Type B pancreatic cell (in vitro differentiated cells): ENCODE measurements at regions not wholly inside any gene's neighbourhood (a gene's known extent, or its start where the extent isn't known, plus 50 kb on each side); places are given as distances from the start of the nearest gene placed in this dataset.
"Not testable (repeated sequence)": the region's sequence is repeated elsewhere in the genome, so short reads cannot be mapped to it uniquely, and the experiment has no call there.

ENCODE experiments used
- DNase-seq: peaks from one replicate; pipeline ENCODE4 v3.0.0; 2021; ENCODE audit warnings: mixed read lengths; ENCODE audit not compliant: unreplicated experiment; ENCODE audit errors: extremely low spot score
- H3K27ac Mint-ChIP-seq: 2 replicates; pipeline ENCODE4 v1.8.0; 2021; ENCODE audit warnings: mild to moderate bottlenecking, mixed read lengths
- H3K27me3 Mint-ChIP-seq: 2 replicates; pipeline ENCODE4 v1.8.0; 2021; ENCODE audit warnings: mixed read lengths
- H3K36me3 Mint-ChIP-seq: 2 replicates; pipeline ENCODE4 v1.8.0; 2021; ENCODE audit warnings: mixed read lengths
- H3K4me1 Mint-ChIP-seq: one replicate; pipeline ENCODE4 v1.8.0; 2021; ENCODE audit warnings: mixed read lengths; ENCODE audit not compliant: unreplicated experiment
- H3K4me3 Mint-ChIP-seq: 2 replicates; pipeline ENCODE4 v1.8.0; 2021; ENCODE audit warnings: mild to moderate bottlenecking, mixed read lengths
- H3K9me3 Mint-ChIP-seq: 2 replicates; pipeline ENCODE4 v1.8.0; 2021; ENCODE audit warnings: mixed read lengths

DNA sequence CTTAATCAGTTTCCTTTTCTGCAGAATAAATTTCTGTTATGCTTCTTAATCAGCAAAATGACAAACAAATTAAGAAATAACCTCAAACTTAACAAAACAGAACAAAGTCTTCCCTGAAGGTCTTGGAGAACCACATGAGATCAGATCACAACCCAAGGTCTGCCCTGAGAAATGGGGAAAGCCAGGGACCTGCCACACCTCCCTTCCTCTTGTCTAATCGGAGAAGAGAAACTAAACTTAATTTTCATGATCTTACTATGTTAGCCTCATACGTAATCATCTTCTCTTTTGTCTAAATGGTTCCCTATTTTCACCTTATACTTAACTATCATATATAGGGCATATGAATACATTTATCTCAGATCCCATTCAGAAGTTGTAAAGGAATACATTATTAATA is 405.4 kb upstream of the SPATA31A3 start:
- not testable (repeated sequence) for H3K27ac Mint-ChIP-seq, H3K9me3 Mint-ChIP-seq, H3K36me3 Mint-ChIP-seq, DNase-seq, H3K27me3 Mint-ChIP-seq, H3K4me3 Mint-ChIP-seq, H3K4me1 Mint-ChIP-seq

DNA sequence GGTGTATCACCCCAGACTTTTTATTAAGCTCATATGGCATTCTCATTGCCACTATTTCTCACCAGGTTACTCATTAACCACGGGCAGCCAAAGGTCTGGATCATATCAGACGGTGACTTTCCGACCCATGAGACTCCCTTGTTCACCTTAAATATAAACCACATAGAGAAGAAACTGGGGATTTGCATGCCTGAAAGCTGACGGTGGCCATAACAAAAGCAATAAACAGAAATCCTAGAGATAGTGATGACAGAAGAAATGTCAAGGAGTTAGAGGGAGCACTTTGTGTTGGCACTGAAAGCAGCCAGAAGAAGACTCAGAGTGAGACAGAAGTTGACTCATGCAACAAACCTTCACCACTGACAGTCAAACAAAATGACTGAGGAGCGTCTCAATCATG is 402.4 kb upstream of the SPATA31A3 start:
- not testable (repeated sequence) for DNase-seq, H3K36me3 Mint-ChIP-seq, H3K9me3 Mint-ChIP-seq, H3K27me3 Mint-ChIP-seq, H3K4me1 Mint-ChIP-seq, H3K4me3 Mint-ChIP-seq, H3K27ac Mint-ChIP-seq

DNA sequence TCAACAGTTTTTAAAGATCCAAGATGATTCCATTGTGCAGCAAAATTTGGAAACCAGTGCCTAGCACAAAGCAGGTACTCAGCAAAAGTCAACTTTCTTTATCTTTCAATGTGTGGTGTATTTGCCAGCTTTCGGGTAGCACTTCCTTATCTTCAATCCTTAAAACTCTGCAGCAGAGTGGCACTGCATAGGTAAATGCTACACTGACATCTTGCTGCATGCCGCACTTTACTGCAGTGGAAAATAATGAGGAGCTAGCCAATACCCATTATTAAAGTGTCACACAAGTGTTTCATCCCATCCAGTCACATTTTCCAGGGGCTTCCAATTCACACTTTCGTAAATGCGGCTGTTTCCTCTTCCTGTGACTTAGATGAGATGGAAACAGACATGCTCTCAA is 401.7 kb upstream of the SPATA31A3 start:
- H3K27ac Mint-ChIP-seq, H3K9me3 Mint-ChIP-seq: not testable (repeated sequence)

DNA sequence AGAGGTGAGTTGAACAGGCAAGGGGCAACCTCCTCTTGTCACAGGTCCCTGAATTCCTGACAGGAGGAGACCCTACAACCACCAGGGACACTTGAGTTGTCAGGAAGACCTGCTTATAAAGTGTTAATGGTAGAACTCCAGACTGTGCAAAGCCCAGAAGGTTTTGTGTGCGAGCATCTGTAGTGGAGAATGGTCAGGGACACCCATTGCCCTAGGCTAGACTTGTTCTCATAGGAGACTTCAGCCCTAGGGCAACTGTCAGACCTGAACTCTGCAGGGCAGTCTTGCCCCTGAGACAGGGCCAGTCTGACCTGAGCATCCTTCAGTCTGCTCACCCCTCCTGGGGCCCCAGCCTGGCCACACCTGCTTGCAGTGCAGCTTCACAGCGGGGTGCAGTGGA is 377.3 kb upstream of the SPATA31A3 start:
- not testable (repeated sequence) for DNase-seq, H3K9me3 Mint-ChIP-seq, H3K36me3 Mint-ChIP-seq, H3K4me1 Mint-ChIP-seq, H3K27ac Mint-ChIP-seq, H3K27me3 Mint-ChIP-seq, H3K4me3 Mint-ChIP-seq

More for the DNA sequence above, 401.7 kb upstream of the SPATA31A3 start:
- not testable (repeated sequence) for DNase-seq, H3K4me1 Mint-ChIP-seq, H3K27me3 Mint-ChIP-seq, H3K36me3 Mint-ChIP-seq, H3K4me3 Mint-ChIP-seq

DNA sequence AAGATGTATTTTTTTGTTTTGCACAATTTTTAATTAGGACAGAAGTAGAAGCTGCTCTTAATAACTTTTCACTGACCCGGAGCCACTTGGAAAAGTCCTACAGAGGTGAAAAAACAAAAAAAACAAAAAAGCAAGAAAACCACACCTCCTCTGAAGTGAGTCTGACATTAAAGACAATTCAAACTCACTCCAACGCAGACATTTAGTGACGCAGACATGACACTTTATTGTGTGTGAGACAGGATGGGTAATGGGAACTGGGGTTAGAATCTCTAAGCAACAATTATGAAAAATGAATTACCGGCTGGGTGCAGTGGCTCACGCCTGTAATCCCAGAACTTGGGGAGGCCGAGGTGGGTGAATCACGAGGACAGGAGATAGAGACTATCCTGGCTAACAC is 370.0 kb upstream of the SPATA31A3 start:
- DNase-seq, H3K9me3 Mint-ChIP-seq, H3K36me3 Mint-ChIP-seq, H3K4me3 Mint-ChIP-seq, H3K4me1 Mint-ChIP-seq, H3K27ac Mint-ChIP-seq, H3K27me3 Mint-ChIP-seq: not testable (repeated sequence)

DNA sequence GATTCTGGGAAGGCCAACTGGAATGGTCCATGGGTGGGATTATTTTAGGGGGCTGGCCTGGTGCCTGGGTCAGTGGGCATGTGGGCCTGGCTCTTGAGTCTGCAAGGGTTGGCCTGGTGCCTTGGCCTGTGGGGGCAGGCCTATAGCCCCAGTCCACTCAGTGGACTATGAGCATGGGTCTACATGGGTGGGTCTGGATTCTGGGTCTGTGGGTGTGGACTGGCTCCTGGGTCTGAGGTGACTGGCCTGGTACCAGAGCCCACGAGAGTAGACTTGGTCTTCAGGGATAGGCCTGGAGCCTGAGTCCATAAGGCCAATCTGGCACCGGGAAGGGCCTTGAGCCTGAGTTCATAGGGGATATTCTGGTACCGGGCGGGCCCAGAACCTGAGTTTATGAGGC is 361.6 kb upstream of the SPATA31A3 start:
- not testable (repeated sequence) for H3K4me3 Mint-ChIP-seq, H3K9me3 Mint-ChIP-seq, H3K36me3 Mint-ChIP-seq, DNase-seq, H3K27me3 Mint-ChIP-seq, H3K27ac Mint-ChIP-seq, H3K4me1 Mint-ChIP-seq

DNA sequence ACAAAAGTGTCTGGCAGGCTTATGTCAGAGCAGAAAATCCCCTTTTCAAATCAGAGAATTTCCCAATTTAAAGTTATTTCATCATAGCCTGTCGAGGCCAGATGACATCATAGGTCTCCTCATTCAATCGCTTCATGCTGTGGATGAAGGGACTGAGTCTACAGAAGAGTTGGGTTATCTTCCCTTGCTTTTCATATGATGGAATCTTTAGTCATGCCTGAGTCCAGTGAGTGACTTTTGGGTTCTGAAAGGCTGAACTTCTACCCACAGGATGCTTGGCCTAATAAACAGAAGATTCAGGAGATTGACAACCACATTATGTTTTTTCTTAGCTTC is 357.0 kb upstream of the SPATA31A3 start:
- H3K36me3 Mint-ChIP-seq, H3K9me3 Mint-ChIP-seq, H3K4me1 Mint-ChIP-seq, H3K27me3 Mint-ChIP-seq, H3K4me3 Mint-ChIP-seq, H3K27ac Mint-ChIP-seq, DNase-seq: not testable (repeated sequence)

DNA sequence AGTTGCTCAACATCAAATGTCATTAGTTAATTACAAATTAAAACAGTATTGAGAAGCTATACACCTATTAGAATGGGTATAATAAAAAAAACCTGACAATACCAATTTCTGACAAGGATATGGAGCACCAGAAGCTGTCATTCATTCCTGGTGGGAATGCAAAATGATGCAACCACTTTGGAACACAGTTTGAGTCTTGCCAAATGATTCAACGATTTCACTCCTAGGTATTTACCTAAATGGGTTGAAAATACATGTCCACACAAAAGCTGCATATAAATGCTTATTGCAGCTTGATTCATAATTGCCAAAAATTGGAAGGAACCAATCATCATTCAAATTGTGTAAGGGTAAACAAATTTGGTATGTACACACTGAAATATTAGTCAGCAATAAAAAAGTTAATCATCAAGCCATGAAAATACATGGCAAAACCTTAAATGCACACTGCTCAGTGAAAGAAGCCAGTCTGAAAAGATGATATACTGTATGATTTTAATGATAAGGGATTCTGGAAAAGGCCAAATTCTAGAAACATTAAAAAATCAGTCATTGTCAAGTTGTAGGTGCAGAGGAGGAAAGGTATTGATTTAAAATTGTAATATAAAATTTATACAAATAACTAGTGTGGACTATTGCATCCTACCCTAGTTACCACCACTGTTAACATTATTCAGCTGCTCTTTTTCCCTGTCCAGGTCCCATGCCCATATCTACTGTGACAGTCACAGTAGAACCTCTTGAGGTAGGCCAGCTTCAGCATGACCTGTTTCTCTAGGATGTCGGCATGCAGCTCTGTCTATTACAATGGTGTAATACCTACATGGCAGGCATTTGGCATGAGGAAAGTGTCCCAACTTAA is 356.4 kb upstream of the SPATA31A3 start:
- H3K4me1 Mint-ChIP-seq, H3K27me3 Mint-ChIP-seq, H3K9me3 Mint-ChIP-seq, H3K36me3 Mint-ChIP-seq, H3K27ac Mint-ChIP-seq, DNase-seq, H3K4me3 Mint-ChIP-seq: not testable (repeated sequence)

DNA sequence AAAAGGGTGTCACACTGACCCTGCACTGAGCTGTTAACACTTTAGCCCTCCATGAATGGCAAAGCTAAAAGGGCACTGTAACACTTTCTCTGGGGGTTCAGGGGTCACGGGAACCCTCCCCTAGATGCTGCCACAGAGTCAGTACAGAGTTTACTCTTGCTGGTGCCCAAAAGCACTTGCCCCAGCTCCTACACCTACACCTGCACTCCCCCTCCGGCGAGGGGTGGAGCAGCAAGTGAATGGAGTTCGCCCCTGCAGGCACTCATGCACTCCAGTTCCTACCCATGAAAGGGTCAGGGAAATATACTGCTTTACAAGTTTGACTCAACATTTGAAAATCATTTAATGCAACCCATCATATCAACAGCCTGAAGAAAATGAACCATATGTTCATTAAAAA is 355.7 kb upstream of the SPATA31A3 start:
- H3K36me3 Mint-ChIP-seq, H3K4me1 Mint-ChIP-seq, DNase-seq, H3K4me3 Mint-ChIP-seq, H3K9me3 Mint-ChIP-seq, H3K27ac Mint-ChIP-seq, H3K27me3 Mint-ChIP-seq: not testable (repeated sequence)

DNA sequence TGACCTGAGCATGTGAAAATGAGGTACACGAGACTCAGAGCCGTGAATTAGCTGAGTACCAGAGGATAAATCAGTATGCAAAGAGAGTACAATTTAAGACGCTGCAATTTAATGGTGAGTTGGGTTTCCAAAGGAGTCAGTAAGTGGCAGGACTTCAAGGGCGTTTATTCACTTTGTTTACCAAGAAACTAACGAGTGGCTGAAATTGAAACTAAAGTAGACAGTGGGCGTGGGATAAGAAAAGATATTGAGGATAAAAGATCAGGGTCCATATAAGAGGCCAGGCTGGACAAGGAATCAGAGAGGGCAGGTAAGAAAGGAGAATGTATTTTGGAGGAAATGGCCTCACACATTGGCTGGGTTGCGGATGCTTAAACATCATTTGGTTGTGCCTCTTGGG is 346.9 kb upstream of the SPATA31A3 start:
- H3K27me3 Mint-ChIP-seq, H3K27ac Mint-ChIP-seq, H3K4me1 Mint-ChIP-seq, H3K9me3 Mint-ChIP-seq, DNase-seq, H3K36me3 Mint-ChIP-seq, H3K4me3 Mint-ChIP-seq: not testable (repeated sequence)

DNA sequence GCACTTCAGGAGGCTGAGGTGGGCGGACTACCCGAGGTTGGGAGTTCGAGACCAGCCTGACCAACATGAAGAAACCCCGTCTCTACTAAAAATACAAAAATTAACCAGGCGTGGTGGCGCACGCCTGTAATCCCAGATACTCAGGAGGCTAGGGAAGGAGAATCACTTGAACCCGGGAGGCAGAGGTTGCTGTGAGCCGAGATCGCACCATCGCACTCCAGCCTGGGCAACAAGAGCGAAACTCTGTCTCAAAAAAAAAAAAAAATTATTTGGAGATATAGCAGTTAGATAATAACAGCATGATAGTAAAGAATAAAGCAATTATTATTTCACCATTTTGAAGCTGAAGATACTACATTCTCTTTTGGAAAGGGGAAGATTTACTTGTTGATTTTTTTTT is 345.9 kb upstream of the SPATA31A3 start:
- H3K27ac Mint-ChIP-seq, H3K4me3 Mint-ChIP-seq, H3K27me3 Mint-ChIP-seq, H3K4me1 Mint-ChIP-seq, H3K36me3 Mint-ChIP-seq, H3K9me3 Mint-ChIP-seq: not testable (repeated sequence)
- peak; percentile 34 for DNase-seq

DNA sequence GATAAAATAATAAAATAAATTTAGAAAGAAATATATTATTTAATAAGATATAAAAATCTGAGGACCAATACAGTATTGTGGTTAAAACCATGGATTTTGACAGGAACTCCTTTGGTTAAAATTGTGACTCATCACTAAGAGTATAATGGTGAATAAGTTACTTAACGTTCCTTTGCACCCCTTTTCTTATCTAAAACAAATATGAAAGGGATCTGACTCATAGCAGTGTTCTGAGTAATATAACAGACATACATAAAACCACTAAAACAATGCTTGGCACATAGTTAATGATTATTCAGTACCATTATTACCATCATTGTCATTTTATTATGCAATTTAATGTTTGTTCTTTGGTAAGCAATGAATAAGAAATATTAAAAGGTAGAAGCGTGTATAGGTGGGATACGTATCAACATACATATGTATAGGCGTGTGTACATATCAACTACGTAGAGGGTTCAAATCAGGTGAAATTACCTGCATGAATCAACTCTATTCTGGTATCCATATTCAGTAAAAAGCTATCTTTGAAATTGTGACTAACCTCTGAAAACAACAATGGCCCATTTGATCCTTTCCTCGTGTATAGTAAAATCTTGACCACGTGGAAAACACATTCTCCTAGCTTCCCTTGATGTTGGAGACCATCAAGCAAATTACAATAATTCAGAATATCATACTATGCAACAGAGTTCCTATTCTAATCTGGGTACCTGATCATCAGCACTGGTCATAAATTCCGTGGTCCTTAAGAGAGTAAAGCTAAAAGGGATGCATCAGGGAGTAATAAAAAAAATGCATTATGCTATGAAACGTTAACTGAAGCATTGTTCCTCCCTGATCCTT is 342.6 kb upstream of the SPATA31A3 start:
- H3K4me1 Mint-ChIP-seq, H3K27ac Mint-ChIP-seq, H3K36me3 Mint-ChIP-seq, H3K27me3 Mint-ChIP-seq, H3K4me3 Mint-ChIP-seq, H3K9me3 Mint-ChIP-seq, DNase-seq: not testable (repeated sequence)

DNA sequence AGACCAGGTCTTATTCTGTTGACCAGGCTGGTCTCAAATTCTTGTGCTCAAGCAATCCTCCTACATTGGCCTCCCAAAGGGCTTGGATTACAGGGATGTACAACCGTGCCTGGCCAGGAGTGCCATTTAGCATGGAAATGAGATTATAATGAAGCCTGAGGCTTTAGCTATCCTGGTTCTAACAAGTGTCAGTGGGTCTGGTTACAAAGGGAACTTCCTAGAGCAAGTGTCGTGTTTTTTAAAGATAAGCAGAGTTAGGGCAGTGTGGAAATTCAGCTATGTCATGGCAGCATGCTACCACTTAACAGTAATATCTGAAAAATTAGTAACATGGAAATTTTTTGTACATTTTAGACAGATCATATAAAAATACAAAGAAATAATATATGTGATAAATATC is 339.3 kb upstream of the SPATA31A3 start:
- not testable (repeated sequence) for H3K27ac Mint-ChIP-seq, H3K4me3 Mint-ChIP-seq, H3K27me3 Mint-ChIP-seq, H3K4me1 Mint-ChIP-seq, H3K9me3 Mint-ChIP-seq, DNase-seq, H3K36me3 Mint-ChIP-seq

DNA sequence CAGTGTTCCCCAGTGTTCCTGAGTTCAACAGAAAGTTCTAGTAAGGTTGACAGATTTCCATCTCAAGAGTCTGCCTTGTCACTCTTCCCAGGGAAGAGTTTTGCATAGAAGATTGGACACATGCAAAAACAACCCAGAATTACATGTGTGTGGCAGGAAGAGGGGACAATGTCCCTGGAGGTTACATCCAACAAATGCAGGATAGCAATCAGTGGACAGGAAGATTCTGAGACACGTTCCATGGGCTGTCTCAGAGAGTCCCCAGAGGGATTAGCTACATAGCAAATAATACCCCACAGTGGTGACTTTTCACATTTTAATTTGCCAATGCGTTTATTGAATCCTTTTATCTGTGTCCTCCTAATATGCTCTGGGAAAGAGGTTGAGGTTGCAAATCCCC is 321.1 kb upstream of the SPATA31A3 start:
- not testable (repeated sequence) for H3K4me1 Mint-ChIP-seq, H3K36me3 Mint-ChIP-seq, H3K27ac Mint-ChIP-seq

More for the DNA sequence above, 321.1 kb upstream of the SPATA31A3 start:
- DNase-seq, H3K9me3 Mint-ChIP-seq, H3K27me3 Mint-ChIP-seq, H3K4me3 Mint-ChIP-seq: not testable (repeated sequence)
